Upper lobe of left lung (tissue), 4 donors: ENCODE measurements at regions not wholly inside any gene's neighbourhood (a gene's known extent, or its start where the extent isn't known, plus 50 kb on each side); places are given as distances from the start of the nearest gene placed in this dataset.

ENCODE experiments used
- EP300 ChIP-seq, 4 donors: sonication (generic); formaldehyde crosslinking; IDR thresholded peaks; one replicate each; pipeline ENCODE4 v1.5.1; 2017; ENCODE audit warnings: antibody characterized with exemption in 4 of 4, control low read depth in 2 of 4
- POLR2A ChIP-seq, 4 donors: fragments of 450-650 bp; IDR thresholded peaks; one replicate each; pipeline ENCODE4 v1.5.1; 2016 to 2017; ENCODE audit warnings: antibody characterized with exemption in 4 of 4, mild to moderate bottlenecking in 2 of 4
- POLR2AphosphoS5 ChIP-seq, 2 donors: sonication (generic); formaldehyde crosslinking; IDR thresholded peaks; one replicate each; pipeline ENCODE4 v1.5.1; 2017; ENCODE audit warnings: antibody characterized with exemption in 2 of 2
- TF ChIP-seq, protein P1 (sequence below), 6 experiments: fragments of 450-650 bp in 4 of 6; fragments of 200-600 bp in 2 of 6; sonication (generic) in 2 of 6; IDR thresholded peaks; one replicate each; pipeline ENCODE4 v1.5.1; 2016 to 2019; ENCODE audit warnings: antibody characterized with exemption in 6 of 6

DNA sequence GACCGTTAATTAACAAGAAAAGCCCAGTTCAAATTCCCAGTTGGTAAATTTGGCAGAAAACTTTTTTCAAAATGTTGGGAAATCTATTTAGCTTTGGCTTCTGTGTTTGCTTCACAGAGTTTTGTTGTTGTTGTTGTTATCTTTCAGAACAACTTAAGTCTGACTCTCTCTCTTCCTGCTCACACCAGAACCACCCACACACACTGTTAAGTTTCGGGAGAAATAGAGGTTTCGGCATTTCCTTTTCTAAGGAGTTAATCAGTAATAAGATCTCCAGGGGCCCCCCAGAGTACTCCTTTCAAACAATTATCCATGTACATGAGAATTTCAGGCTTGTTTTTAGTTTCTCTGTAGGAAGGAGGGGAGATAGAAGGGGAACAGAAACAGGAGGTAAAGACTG lies 106.2 kb upstream of the PTCHD1 start:
- TF ChIP-seq, protein P1, sequence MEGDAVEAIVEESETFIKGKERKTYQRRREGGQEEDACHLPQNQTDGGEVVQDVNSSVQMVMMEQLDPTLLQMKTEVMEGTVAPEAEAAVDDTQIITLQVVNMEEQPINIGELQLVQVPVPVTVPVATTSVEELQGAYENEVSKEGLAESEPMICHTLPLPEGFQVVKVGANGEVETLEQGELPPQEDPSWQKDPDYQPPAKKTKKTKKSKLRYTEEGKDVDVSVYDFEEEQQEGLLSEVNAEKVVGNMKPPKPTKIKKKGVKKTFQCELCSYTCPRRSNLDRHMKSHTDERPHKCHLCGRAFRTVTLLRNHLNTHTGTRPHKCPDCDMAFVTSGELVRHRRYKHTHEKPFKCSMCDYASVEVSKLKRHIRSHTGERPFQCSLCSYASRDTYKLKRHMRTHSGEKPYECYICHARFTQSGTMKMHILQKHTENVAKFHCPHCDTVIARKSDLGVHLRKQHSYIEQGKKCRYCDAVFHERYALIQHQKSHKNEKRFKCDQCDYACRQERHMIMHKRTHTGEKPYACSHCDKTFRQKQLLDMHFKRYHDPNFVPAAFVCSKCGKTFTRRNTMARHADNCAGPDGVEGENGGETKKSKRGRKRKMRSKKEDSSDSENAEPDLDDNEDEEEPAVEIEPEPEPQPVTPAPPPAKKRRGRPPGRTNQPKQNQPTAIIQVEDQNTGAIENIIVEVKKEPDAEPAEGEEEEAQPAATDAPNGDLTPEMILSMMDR (IDR thresholded peaks at IDR 0.05): no peak
- TF ChIP-seq POLR2AphosphoS5 (IDR thresholded peaks at IDR 0.05): no peak
- TF ChIP-seq POLR2A (IDR thresholded peaks at IDR 0.05): no peak
- TF ChIP-seq EP300 (IDR thresholded peaks at IDR 0.05): no peak
